ENCODE measurements at regions not wholly inside any gene's neighbourhood (a gene's known extent, or its start where the extent isn't known, plus 50 kb on each side); places are given as distances from the start of the nearest gene placed in this dataset.

DNA sequence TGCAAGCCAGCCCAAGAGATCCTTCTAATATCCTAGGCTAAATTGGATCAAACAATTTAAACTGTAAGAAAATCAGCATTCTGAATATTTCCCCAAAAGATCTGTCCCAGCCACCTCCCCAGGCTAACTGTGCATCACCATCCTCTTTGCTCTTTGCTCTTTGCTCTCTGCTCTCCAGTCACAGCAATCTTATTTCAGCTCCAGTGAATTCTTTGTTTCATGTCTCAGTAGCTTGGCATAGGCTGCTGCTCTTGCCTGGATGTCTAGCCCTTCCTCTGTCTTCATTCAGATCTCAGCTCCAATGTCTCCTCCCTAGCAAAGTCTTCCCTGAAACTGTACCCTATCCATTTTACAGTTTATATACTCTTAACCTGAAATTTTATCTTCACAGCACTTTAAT lies 399.8 kb upstream of the USP15 start:
- TF ChIP-seq CTCF (conservative IDR thresholded peaks at IDR 0.05 in 1 of 2, IDR thresholded peaks at IDR 0.05 in 1 of 2; ENCODE audit: extremely low read depth in 1 of 2, insufficient read depth in 1 of 2, low read depth in 1 of 2, low read length in 2 of 2) = no peak
- no peak for TF ChIP-seq EZH2 (IDR thresholded peaks at IDR 0.05; ENCODE audit: borderline replicate concordance, low read length)

Data from mammary epithelial cell (primary cell).